NOMO-1 treated with dmso at 0.1 percent for 144 hours (cell line): ENCODE measurements at regions not wholly inside any gene's neighbourhood (a gene's known extent, or its start where the extent isn't known, plus 50 kb on each side); places are given as distances from the start of the nearest gene placed in this dataset.

ENCODE experiments used
- DNase-seq: peaks from one replicate; lab custom pipeline; 2025; ENCODE audit not compliant: unreplicated experiment; lab: John Stamatoyannopoulos, UW

DNA sequence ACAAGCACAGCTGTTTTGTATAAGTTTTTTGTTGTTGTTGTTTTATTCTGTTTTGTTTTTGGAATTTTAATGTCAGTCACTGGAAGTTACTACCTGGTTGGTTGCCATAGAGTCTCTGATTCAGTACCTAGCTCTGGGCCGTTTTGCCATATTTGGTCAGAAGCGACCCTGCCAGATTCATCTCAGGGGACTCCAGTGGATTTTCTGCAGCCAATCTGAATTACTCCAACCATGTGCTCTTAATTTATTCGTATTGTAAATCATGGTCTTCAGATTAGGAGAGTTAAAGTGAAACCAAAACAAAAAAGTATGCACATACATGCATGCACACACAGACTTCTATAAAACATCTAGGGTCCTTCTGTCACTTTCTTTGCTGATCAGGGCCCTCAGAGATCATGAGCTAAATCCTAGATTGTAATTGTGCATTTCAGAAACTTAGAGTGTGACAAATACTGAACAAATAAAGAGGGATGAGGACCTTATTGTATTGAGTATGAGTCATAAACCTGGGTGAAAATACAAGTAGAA is 317.4 kb upstream of the UBE2E3 start:
- no peak for DNase-seq

GRCh38 chr2:180662521-180662920 is 317.9 kb upstream of the UBE2E3 start:
- no peak for DNase-seq

DNA sequence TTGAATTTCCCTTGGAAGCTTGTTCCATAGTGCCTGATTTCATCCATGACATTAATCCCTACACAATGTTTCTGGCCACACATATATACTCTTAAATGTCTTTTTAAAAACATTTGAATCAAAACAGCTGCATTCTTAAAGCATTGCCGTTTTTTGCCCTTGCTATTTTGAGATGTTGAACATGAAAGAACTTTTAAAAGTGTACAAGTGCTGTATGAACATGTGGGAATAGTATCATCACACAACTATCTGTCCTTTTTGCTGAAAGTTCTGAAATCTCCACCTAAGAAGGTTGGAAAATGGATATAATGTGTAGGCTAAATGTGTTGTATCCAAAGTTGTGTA is 318.7 kb upstream of the UBE2E3 start:
- no peak for DNase-seq

GRCh38 chr2:180660881-180661685 is 319.3 kb upstream of the UBE2E3 start:
- no peak for DNase-seq

DNA sequence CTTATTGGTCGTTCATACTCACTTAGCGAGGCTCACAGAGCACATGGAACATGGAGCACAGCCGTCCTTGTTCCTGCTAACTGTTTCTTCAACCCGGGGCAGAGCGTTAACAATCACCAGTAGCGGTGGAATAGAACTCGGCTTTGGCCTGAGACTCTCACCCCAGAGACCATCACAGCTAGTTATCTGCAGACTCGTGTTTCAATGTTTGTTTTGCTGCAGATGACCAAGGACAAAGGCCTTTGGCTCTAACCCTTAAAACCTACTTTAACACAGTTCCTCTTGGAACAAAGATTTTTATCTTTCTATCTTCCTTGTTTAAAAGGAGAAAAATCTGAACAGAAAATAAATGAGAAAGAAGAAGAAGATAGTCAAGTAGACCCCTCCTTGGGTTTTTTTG is 320.2 kb upstream of the UBE2E3 start:
- DNase-seq, result no peak

DNA sequence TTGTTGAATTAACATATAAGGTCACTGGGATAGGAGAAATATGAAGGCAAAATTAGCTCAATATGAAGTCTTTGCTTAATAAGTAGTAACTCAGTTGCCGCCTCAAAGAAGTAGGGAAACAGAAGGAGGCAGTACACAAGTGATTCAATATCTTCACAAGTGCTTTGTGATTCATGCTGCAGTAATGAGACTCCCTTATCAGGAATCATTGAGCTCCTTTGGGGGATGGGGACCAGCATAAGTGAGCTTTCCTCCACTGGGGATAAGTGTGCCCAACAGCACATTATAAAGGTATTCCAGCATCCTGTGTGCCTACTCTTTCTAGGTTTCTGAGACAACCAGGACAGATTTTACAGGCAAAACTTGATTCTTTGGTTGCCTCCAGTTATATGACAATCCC is 323.4 kb upstream of the UBE2E3 start:
- DNase-seq, result no peak

- DNase-seq, result no peak
These were observed 324.0 kb upstream of the UBE2E3 start for GRCh38 chr2:180656455-180656847.

GRCh38 chr2:180655842-180656454 is 324.5 kb upstream of the UBE2E3 start:
- DNase-seq, result no peak

DNA sequence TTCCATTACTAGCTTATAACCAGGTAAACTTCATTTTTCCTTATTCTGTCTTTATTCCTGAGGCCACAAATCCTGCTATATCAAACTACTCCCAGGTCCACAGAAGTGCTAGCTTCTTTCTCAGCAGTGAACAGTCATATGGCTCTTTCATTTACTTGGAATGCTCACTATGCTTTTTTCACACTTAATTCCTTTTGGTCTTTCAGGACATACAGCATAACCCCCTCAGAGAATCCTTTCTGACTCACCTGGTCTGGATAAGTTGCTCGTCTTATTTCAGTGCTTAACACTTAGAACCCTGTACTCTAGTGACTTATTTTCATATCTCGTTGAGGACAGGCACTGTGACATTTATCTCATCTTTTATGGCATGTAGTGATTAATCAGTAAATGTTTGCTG is 325.0 kb upstream of the UBE2E3 start:
- DNase-seq, result no peak

DNA sequence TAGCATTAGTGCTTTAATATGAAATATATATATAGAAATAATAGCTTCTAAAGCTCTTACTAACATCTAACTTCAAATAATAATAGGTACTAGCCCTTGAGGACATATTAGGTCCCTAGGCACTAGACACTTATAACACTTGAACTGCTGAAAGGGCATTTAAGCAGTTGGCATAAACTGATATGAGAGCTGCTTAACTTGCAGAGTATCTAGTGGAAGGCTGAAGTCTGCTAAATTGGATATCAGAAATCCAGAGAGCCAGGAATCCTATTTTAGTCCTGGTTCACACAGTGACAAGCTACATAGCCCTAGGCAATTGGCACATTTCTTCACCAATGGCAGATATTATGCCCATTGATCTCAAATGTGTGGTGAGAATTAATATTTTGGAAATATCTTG is 326.9 kb upstream of the UBE2E3 start:
- no peak for DNase-seq

- DNase-seq, result peak; percentile 44
These were observed 327.6 kb upstream of the UBE2E3 start for GRCh38 chr2:180652794-180653193.

- no peak for DNase-seq
These were observed 328.8 kb upstream of the UBE2E3 start for GRCh38 chr2:180651596-180651995.

DNA sequence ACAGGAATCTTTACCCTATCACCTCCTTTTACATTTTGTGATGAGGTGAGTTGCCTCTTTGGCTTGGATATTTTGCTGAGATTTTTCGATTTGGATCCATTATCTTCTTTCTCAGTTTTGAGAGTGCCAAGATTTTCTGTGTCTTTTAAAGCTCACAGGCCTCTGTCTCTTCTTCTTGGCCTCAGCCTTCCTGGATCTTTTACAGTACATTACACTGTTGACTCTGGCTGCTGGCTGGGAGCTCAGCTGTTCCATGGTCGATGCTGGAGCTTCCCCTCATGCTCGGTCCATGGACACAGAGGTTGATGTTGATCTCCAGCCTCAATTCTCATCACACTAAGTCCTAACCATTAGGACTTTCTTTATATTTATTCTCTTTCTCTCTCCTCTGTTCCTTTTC is 332.8 kb upstream of the UBE2E3 start:
- no peak for DNase-seq

- no peak for DNase-seq
These were observed 333.2 kb upstream of the UBE2E3 start for GRCh38 chr2:180647221-180647620.

DNA sequence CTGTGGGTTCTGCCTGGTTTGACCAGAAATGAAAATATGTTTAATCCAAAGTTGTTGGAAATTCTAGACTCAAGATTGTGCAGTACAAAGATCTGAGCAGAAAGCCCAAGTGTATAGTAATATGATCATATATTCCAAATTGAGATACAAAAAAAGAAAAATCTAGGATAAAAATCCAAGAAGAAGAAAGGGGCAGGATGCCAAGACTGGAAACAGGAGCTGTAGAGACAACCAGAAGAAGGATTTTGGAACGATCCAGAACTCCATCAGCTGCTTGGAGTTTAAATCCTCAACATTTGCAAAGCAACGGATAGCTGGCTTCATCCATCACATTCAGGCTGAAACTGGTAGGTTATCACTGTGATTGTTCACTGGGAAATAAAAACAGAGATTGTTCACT is 333.6 kb upstream of the UBE2E3 start:
- no peak for DNase-seq

DNA sequence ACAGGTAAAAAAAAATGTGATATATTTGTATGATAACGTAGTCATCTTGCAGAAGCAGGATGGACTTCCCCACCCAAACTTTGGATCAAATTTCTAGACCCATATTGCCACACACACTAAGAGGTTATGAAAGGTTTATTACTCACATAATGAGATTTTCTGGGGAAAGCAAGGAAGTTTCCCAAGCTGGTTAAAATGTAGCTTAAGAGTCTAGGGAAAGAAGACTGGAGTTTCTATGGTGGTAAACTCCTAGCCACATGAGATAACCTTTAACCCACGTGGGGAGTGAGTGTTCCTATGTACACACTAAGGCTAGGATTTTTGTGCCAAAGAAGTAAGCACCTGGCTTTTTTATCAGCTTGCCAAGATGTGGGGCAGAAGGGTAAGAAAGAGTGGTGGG is 335.7 kb upstream of the UBE2E3 start:
- no peak for DNase-seq

GRCh38 chr2:180630756-180631155 is 349.6 kb upstream of the UBE2E3 start:
- DNase-seq, result no peak

GRCh38 chr2:180625006-180625844 is 355.2 kb upstream of the UBE2E3 start:
- DNase-seq, result no peak

DNA sequence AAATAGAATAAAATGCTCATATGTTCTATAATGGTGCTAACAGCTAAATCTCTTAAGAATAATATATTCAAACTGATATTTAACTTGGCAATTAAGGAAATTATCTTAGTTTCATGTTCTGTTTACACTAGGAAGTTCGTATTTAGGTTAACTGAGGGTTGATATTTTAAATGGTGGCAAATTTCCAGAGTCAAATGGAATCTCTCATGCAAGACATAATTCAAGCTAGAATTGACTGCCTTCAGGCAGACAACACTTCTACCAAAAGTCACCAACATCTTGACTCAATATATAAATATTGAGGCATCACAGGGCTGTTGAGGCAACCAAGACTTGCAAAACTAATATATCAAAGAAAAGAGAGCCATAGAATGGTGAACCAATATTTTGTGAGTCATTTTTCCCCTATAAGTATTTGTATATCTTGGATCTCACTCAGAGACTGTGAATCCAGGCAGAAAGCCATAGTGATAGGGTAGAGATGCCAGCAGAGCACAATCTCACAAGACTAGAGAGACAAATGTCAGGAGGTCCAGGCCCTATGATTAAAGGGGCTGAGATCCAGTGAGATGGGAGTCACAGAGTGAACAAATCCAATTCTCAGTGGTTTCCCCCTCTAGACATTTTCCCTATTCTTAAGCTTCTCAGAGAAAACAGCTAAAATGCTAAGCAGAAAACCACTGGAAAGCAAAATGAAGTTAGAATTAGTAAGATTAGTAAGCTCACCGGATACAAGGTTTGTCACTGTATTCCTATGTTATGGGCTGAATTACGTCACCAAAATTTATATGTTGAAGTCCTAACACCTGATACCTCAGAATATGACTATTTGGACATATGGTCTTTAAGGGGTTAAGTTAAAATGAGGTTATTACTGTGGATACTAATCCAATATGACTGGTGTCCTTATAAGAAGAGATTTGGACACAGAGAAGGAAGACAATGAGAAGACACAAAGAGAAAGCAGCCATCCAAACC is 358.2 kb upstream of the UBE2E3 start:
- no peak for DNase-seq

DNA sequence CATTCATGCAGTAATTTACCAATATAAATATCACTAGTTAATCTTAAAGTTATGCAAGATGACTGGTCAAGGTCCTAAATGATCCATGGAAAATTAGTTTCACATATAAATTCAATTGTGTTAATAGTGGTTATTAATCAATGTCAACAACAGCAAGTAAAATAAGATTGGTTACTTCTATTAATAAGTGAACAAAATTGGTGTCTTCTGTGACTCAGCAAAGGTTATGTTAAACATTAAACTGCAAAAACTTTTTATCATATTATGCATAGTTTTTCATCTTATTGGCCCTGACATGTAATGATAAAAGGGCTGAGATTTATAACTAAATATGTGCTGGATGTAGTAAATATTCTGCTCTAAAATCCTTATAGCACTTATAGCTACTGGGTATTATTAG is 359.0 kb upstream of the UBE2E3 start:
- DNase-seq, result no peak

DNA sequence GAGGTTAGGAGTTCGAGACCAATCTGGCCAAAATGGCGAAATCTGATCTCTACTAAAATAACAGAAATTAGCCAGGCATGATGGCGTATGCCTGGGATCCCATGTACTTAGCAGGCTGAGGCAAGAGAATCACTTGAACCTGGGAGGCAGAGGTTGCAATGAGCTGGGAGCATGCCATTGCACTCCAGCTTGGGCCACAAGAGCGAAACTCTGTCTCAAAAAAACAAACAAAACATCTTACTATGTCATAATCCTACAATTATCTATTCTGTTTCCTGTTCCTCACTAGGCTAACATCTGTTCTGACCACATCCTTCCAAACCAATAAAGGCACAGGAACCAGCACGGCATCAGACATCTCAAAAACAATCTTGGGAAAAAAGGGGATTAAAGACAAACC is 361.8 kb upstream of the UBE2E3 start:
- peak; percentile 29 for DNase-seq
